Liver (tissue), 8 donors: ENCODE measurements at regions not wholly inside any gene's neighbourhood (a gene's known extent, or its start where the extent isn't known, plus 50 kb on each side); places are given as distances from the start of the nearest gene placed in this dataset.

Experiments
- DNase-seq: peaks from one replicate; pipeline ENCODE4 v3.0.0-alpha.2; 2017; ENCODE audit warnings: low spot score
- H3K27ac ChIP-seq, 2 donors: one replicate each; pipeline ENCODE4 v1.7.0; 2013; ENCODE audit warnings: inconsistent platforms in 2 of 2, low read length in 2 of 2, control low read depth in 1 of 2, low read depth in 1 of 2, mild to moderate bottlenecking in 1 of 2
- H3K27me3 ChIP-seq, 4 donors: one replicate each; pipeline versions ENCODE4 v1.6.1 to v1.7.0; 2013; ENCODE audit warnings: low read length in 3 of 4, inconsistent platforms in 1 of 4, mild to moderate bottlenecking in 1 of 4, moderate library complexity in 1 of 4; ENCODE audit not compliant: control insufficient read depth in 4 of 4, insufficient read depth in 4 of 4
- H3K36me3 ChIP-seq, 4 donors: one replicate each; pipeline versions ENCODE4 v1.6.1 to v1.7.0; 2013; ENCODE audit warnings: low read length in 3 of 4, mild to moderate bottlenecking in 3 of 4, low read depth in 1 of 4, moderate library complexity in 1 of 4; ENCODE audit not compliant: control insufficient read depth in 4 of 4, insufficient read depth in 3 of 4
- H3K4me1 ChIP-seq, 4 donors: one replicate each; pipeline versions ENCODE4 v1.6.1 to v1.7.0; 2013; ENCODE audit warnings: low read length in 3 of 4, mild to moderate bottlenecking in 3 of 4, moderate library complexity in 1 of 4; ENCODE audit not compliant: control insufficient read depth in 4 of 4, insufficient read depth in 4 of 4
- H3K4me3 ChIP-seq, 3 donors: one replicate each; pipeline versions ENCODE4 v1.6.1 to v1.7.0; 2013; ENCODE audit warnings: low read length in 3 of 3, control low read depth in 1 of 3, low read depth in 1 of 3, mild to moderate bottlenecking in 1 of 3
- H3K9ac ChIP-seq, 2 donors: one replicate each; pipeline ENCODE4 v1.7.0; 2013; ENCODE audit warnings: low read length in 2 of 2, mild to moderate bottlenecking in 2 of 2, moderate library complexity in 2 of 2, control low read depth in 1 of 2, low read depth in 1 of 2
- H3K9me3 ChIP-seq, 4 donors: one replicate each; pipeline versions ENCODE4 v1.6.1 to v1.7.0; 2013; ENCODE audit warnings: low read length in 3 of 4; ENCODE audit not compliant: control insufficient read depth in 4 of 4
- FOXA1 ChIP-seq: IDR thresholded peaks from 2 replicates; pipeline ENCODE4 v1.6.1; 2016; ENCODE audit warnings: antibody characterized with exemption
- FOXA2 ChIP-seq: IDR thresholded peaks from 2 replicates; pipeline ENCODE4 v1.6.1; 2016; ENCODE audit warnings: antibody characterized with exemption
- GABPA ChIP-seq, 2 donors: IDR thresholded peaks in 1 of 2; conservative IDR thresholded peaks in 1 of 2; 2 replicates each; pipeline ENCODE4 v1.6.1; 2016; ENCODE audit warnings: antibody characterized with exemption in 2 of 2, mild to moderate bottlenecking in 1 of 2, moderate library complexity in 1 of 2
- HNF4A ChIP-seq, 2 donors: conservative IDR thresholded peaks; 2 replicates each; pipeline ENCODE4 v1.6.1; 2016; ENCODE audit warnings: antibody characterized with exemption in 2 of 2, mild to moderate bottlenecking in 2 of 2
- HNF4G ChIP-seq: IDR thresholded peaks from 2 replicates; pipeline ENCODE4 v1.6.1; 2016; ENCODE audit warnings: antibody characterized with exemption
- JUND ChIP-seq, 2 donors: IDR thresholded peaks; 2 replicates each; pipeline ENCODE4 v1.6.1; 2016; ENCODE audit warnings: antibody characterized with exemption in 2 of 2
- NR2F2 ChIP-seq: IDR thresholded peaks from 2 replicates; pipeline ENCODE4 v1.6.1; 2016; ENCODE audit warnings: antibody characterized with exemption
- RAD21 ChIP-seq, 2 donors: IDR thresholded peaks; 2 replicates each; pipeline ENCODE4 v1.6.1; 2016; ENCODE audit warnings: antibody characterized with exemption in 2 of 2, mild to moderate bottlenecking in 2 of 2
- RXRA ChIP-seq, 2 donors: IDR thresholded peaks; 2 replicates each; pipeline ENCODE4 v1.6.1; 2017 to 2018; ENCODE audit warnings: antibody characterized with exemption in 2 of 2, mild to moderate bottlenecking in 1 of 2
- SP1 ChIP-seq: IDR thresholded peaks from 2 replicates; pipeline ENCODE4 v1.6.1; 2018; ENCODE audit warnings: antibody characterized with exemption, mild to moderate bottlenecking
- TAF1 ChIP-seq: conservative IDR thresholded peaks from 2 replicates; pipeline ENCODE4 v1.6.1; 2016; ENCODE audit warnings: antibody characterized with exemption, mild to moderate bottlenecking
- YY1 ChIP-seq: IDR thresholded peaks from 2 replicates; pipeline ENCODE4 v1.6.1; 2016; ENCODE audit warnings: antibody characterized with exemption, mild to moderate bottlenecking
- WGBS: extraction: QIAGEN DNeasy Blood & Tissue Kit; methylation state at CpG from one replicate; pipeline ENCODE4 v1.1.7; 2013; 5-methylcytosine and 5-hydroxymethylcytosine counted together
- TF ChIP-seq, protein P1 (sequence below): fragments of 150-350 bp; IDR thresholded peaks from 2 replicates; pipeline ENCODE4 v1.5.1; 2017; ENCODE audit warnings: improper control_type of control experiment, low read depth, low read length; ENCODE audit not compliant: missing input control
- TF ChIP-seq, protein P2 (sequence below): IDR thresholded peaks from 2 replicates; pipeline ENCODE4 v1.6.1; 2016; ENCODE audit warnings: antibody characterized with exemption
- TF ChIP-seq, protein P3 (sequence below): IDR thresholded peaks from 2 replicates; pipeline ENCODE4 v1.6.1; 2016; ENCODE audit warnings: antibody characterized with exemption
- TF ChIP-seq, protein P4 (sequence below): IDR thresholded peaks from 2 replicates; pipeline ENCODE4 v1.6.1; 2016; ENCODE audit warnings: antibody characterized with exemption, mild to moderate bottlenecking
- TF ChIP-seq, protein P5 (sequence below): IDR thresholded peaks from 2 replicates; pipeline ENCODE4 v1.6.1; 2016; ENCODE audit warnings: antibody characterized with exemption
- donor health status: healthy.
- donor health status: healthy.
- donor health status: healthy.
- donor health status: healthy.
- donor health status: healthy.

DNA sequence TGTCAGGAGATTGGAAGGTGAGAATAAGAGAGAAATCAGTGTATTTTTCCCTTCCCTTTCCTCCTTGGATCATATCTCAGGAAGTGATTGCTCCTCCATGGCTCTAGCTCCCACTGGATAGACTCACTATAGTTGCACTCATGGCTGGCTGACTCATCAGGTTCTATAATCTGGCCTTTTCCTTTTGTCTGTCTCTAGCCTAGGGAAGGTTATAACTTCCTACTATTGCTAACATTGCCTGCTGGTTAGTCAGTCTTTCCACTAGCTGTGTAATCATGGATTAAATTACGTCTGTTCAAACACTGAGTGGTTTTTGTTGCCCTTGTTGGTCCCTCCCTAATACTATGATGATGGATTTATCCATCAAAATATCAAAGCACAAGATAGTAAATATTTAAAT lies 195.5 kb upstream of the VEGFC start:
- TF ChIP-seq, protein P1, sequence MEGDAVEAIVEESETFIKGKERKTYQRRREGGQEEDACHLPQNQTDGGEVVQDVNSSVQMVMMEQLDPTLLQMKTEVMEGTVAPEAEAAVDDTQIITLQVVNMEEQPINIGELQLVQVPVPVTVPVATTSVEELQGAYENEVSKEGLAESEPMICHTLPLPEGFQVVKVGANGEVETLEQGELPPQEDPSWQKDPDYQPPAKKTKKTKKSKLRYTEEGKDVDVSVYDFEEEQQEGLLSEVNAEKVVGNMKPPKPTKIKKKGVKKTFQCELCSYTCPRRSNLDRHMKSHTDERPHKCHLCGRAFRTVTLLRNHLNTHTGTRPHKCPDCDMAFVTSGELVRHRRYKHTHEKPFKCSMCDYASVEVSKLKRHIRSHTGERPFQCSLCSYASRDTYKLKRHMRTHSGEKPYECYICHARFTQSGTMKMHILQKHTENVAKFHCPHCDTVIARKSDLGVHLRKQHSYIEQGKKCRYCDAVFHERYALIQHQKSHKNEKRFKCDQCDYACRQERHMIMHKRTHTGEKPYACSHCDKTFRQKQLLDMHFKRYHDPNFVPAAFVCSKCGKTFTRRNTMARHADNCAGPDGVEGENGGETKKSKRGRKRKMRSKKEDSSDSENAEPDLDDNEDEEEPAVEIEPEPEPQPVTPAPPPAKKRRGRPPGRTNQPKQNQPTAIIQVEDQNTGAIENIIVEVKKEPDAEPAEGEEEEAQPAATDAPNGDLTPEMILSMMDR = no peak
- TF ChIP-seq FOXA2 (no peak), JUND (IDR thresholded peaks at IDR 0.05) (no peak), HNF4G (no peak), NR2F2 (no peak), FOXA1 (no peak), GABPA (IDR thresholded peaks at IDR 0.05 in 1 of 2, conservative IDR thresholded peaks at IDR 0.05 in 1 of 2) (no peak), RAD21 (IDR thresholded peaks at IDR 0.05) (no peak), YY1 (no peak), SP1 (no peak), HNF4A (conservative IDR thresholded peaks at IDR 0.05) (no peak), TAF1 (no peak), RXRA (IDR thresholded peaks at IDR 0.05) (no peak)
- TF ChIP-seq, protein P2, sequence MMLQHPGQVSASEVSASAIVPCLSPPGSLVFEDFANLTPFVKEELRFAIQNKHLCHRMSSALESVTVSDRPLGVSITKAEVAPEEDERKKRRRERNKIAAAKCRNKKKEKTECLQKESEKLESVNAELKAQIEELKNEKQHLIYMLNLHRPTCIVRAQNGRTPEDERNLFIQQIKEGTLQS = no peak
- TF ChIP-seq, protein P3, sequence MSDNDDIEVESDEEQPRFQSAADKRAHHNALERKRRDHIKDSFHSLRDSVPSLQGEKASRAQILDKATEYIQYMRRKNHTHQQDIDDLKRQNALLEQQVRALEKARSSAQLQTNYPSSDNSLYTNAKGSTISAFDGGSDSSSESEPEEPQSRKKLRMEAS = no peak
- TF ChIP-seq, protein P4, sequence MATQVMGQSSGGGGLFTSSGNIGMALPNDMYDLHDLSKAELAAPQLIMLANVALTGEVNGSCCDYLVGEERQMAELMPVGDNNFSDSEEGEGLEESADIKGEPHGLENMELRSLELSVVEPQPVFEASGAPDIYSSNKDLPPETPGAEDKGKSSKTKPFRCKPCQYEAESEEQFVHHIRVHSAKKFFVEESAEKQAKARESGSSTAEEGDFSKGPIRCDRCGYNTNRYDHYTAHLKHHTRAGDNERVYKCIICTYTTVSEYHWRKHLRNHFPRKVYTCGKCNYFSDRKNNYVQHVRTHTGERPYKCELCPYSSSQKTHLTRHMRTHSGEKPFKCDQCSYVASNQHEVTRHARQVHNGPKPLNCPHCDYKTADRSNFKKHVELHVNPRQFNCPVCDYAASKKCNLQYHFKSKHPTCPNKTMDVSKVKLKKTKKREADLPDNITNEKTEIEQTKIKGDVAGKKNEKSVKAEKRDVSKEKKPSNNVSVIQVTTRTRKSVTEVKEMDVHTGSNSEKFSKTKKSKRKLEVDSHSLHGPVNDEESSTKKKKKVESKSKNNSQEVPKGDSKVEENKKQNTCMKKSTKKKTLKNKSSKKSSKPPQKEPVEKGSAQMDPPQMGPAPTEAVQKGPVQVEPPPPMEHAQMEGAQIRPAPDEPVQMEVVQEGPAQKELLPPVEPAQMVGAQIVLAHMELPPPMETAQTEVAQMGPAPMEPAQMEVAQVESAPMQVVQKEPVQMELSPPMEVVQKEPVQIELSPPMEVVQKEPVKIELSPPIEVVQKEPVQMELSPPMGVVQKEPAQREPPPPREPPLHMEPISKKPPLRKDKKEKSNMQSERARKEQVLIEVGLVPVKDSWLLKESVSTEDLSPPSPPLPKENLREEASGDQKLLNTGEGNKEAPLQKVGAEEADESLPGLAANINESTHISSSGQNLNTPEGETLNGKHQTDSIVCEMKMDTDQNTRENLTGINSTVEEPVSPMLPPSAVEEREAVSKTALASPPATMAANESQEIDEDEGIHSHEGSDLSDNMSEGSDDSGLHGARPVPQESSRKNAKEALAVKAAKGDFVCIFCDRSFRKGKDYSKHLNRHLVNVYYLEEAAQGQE = no peak
- TF ChIP-seq, protein P5, sequence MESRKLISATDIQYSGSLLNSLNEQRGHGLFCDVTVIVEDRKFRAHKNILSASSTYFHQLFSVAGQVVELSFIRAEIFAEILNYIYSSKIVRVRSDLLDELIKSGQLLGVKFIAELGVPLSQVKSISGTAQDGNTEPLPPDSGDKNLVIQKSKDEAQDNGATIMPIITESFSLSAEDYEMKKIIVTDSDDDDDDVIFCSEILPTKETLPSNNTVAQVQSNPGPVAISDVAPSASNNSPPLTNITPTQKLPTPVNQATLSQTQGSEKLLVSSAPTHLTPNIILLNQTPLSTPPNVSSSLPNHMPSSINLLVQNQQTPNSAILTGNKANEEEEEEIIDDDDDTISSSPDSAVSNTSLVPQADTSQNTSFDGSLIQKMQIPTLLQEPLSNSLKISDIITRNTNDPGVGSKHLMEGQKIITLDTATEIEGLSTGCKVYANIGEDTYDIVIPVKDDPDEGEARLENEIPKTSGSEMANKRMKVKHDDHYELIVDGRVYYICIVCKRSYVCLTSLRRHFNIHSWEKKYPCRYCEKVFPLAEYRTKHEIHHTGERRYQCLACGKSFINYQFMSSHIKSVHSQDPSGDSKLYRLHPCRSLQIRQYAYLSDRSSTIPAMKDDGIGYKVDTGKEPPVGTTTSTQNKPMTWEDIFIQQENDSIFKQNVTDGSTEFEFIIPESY = no peak
- H3K36me3 ChIP-seq = no peaks in the 10 kb centered on the region
- no peak overlapping the region for H3K9ac ChIP-seq
- H3K9me3 ChIP-seq = no peaks in the 10 kb centered on the region
- H3K27ac ChIP-seq = no peak overlapping the region
- no peak overlapping the region for H3K4me3 ChIP-seq
- 25% methylated on average over 1 of the region's 1 CpG for WGBS
- no peaks in the 10 kb centered on the region for H3K4me1 ChIP-seq
- no peaks in the 10 kb centered on the region for H3K27me3 ChIP-seq
- DNase-seq = no peak

DNA sequence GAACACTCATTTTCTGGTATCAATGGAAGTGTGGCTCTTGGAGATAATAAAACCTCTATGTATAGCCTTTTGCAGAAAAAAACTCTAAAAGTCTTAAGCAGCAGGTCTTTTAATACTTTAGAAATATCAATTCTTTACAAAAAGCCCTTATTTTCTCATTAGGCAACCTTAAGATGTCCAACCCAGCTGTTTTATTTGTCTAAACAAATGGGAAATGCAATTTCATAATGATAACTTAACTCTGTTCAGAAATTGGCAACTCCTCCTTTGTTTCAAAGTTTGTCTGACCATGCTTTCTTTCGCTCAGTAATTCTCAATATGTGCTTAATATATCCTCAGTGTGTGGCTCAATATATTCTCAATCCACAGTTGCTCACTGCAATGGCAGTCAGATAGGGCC lies 196.5 kb upstream of the VEGFC start:
- Histone ChIP-seq H3K9ac (no peak overlapping the region), H3K36me3 (no peaks in the 10 kb centered on the region), H3K9me3 (no peaks in the 10 kb centered on the region), H3K27me3 (no peaks in the 10 kb centered on the region), H3K4me3 (no peak overlapping the region), H3K4me1 (no peaks in the 10 kb centered on the region), H3K27ac (no peak overlapping the region)
- WGBS = 73% methylated on average over 1 of the region's 1 CpG
- no peak for DNase-seq
- no peak for TF ChIP-seq YY1
- no peak for TF ChIP-seq JUND (IDR thresholded peaks at IDR 0.05)
- TF ChIP-seq TAF1 = no peak
- TF ChIP-seq HNF4G = no peak
- no peak for TF ChIP-seq RAD21 (IDR thresholded peaks at IDR 0.05)
- TF ChIP-seq, protein P5 = no peak
- TF ChIP-seq SP1 = no peak
- TF ChIP-seq, protein P3 = no peak
- TF ChIP-seq, protein P4 = no peak
